CD4-positive, CD25-positive, alpha-beta regulatory T cell (primary cell): ENCODE measurements at regions not wholly inside any gene's neighbourhood (a gene's known extent, or its start where the extent isn't known, plus 50 kb on each side); places are given as distances from the start of the nearest gene placed in this dataset.

ENCODE experiments used
- ATAC-seq, 2 donors: fragments of 150-1000 bp; cut with Tn5 transposase; one replicate each; pipeline ENCODE4 v1.10.0; 2021; ENCODE audit warnings: low read depth in 2 of 2, moderate number of reproducible peaks in 2 of 2, moderate library complexity in 1 of 2
- DNase-seq, 3 donors: peaks; one replicate each; pipeline versions ENCODE4 v3.0.0 to v3.0.0-alpha.2; 2012 to 2022; ENCODE audit warnings: mixed read lengths in 1 of 3
- H3K27ac ChIP-seq: one replicate; pipeline ENCODE4 v1.7.0; 2013; ENCODE audit warnings: mild to moderate bottlenecking, low read length; ENCODE audit not compliant: insufficient read depth, poor library complexity, severe bottlenecking
- H3K27me3 ChIP-seq: one replicate; pipeline ENCODE4 v1.7.0; 2013; ENCODE audit warnings: low read length; ENCODE audit not compliant: control insufficient read depth, insufficient read depth
- H3K36me3 ChIP-seq: one replicate; pipeline ENCODE4 v1.7.0; 2013; ENCODE audit warnings: mild to moderate bottlenecking, low read length, moderate library complexity; ENCODE audit not compliant: control insufficient read depth, insufficient read depth
- H3K4me1 ChIP-seq: 2 replicates; pipeline ENCODE4 v1.7.0; 2013; ENCODE audit warnings: mild to moderate bottlenecking, low read length; ENCODE audit not compliant: insufficient read depth, control insufficient read depth, poor library complexity, severe bottlenecking
- H3K4me3 ChIP-seq: one replicate; pipeline ENCODE4 v1.7.0; 2013; ENCODE audit warnings: low read depth, mild to moderate bottlenecking, low read length, moderate library complexity
- H3K9me3 ChIP-seq, 2 experiments: 1 replicate in 1 of 2; 2 replicates in 1 of 2; pipeline ENCODE4 v1.7.0; 2013; ENCODE audit warnings: low read length in 2 of 2, mild to moderate bottlenecking in 1 of 2, moderate library complexity in 1 of 2; ENCODE audit not compliant: control insufficient read depth in 2 of 2
- H3K27ac Mint-ChIP-seq, 3 donors: one replicate each; pipeline ENCODE4 v1.8.0; 2020 to 2022; ENCODE audit warnings: mild to moderate bottlenecking in 3 of 3, mixed read lengths in 3 of 3, moderate library complexity in 2 of 3
- H3K27me3 Mint-ChIP-seq: one replicate; pipeline ENCODE4 v1.8.0; 2022; ENCODE audit warnings: mild to moderate bottlenecking, mixed read lengths
- H3K36me3 Mint-ChIP-seq: one replicate; pipeline ENCODE4 v1.8.0; 2020; ENCODE audit warnings: mixed read lengths
- H3K4me1 Mint-ChIP-seq, 4 donors: one replicate each; pipeline ENCODE4 v1.8.0; 2020 to 2022; ENCODE audit warnings: mixed read lengths in 4 of 4, mild to moderate bottlenecking in 1 of 4
- H3K4me3 Mint-ChIP-seq, 4 donors: one replicate each; pipeline ENCODE4 v1.8.0; 2020 to 2022; ENCODE audit warnings: mild to moderate bottlenecking in 4 of 4, mixed read lengths in 4 of 4, moderate library complexity in 3 of 4
- H3K9me3 Mint-ChIP-seq, 7 donors: one replicate each; pipeline ENCODE4 v1.8.0; 2020 to 2022; ENCODE audit warnings: mixed read lengths in 7 of 7, mild to moderate bottlenecking in 3 of 7, moderate library complexity in 2 of 7

DNA sequence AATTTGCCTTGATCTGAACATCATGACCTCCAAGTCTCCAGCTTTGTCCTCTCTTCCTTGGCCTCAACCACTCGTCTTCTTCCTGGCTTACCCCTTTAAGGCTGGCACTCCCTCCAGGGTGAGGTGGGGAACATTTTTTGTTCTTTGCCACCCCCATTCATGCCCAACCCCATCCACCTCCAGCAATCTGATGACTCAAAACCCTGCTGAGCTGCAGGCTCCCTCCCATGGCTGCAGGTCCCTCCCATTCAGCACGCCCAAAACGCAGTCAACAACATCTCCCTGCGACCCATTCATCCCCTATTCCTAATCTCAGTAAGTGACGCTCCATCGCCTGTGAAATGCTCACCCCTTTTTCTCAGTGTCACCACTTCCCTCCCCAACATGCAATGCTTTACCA lies 138.8 kb upstream of the PRMT8 start:
- H3K9me3 ChIP-seq = no peaks in the 10 kb centered on the region
- no peak overlapping the region for H3K27ac Mint-ChIP-seq
- H3K27ac ChIP-seq = no peak overlapping the region
- no peaks in the 10 kb centered on the region for H3K27me3 ChIP-seq
- no peaks in the 10 kb centered on the region for H3K4me1 ChIP-seq
- no peak for DNase-seq
- no peak overlapping the region for H3K4me3 ChIP-seq
- H3K36me3 Mint-ChIP-seq = no peaks in the 10 kb centered on the region
- no peaks in the 10 kb centered on the region for H3K4me1 Mint-ChIP-seq
- no peak overlapping the region for H3K4me3 Mint-ChIP-seq
- no peaks in the 10 kb centered on the region for H3K9me3 Mint-ChIP-seq
- H3K27me3 Mint-ChIP-seq = peaks cover 6% of the 10 kb centered on the region
- ATAC-seq = no peak
- no peaks in the 10 kb centered on the region for H3K36me3 ChIP-seq

- Mint-ChIP-seq H3K27ac (no peak overlapping the region), H3K36me3 (no peaks in the 10 kb centered on the region), H3K4me3 (no peak overlapping the region), H3K4me1 (no peaks in the 10 kb centered on the region), H3K27me3 (peaks cover 6% of the 10 kb centered on the region), H3K9me3 (no peaks in the 10 kb centered on the region)
- Histone ChIP-seq H3K4me3 (no peak overlapping the region), H3K4me1 (no peaks in the 10 kb centered on the region), H3K27ac (no peak overlapping the region), H3K9me3 (no peaks in the 10 kb centered on the region), H3K27me3 (no peaks in the 10 kb centered on the region), H3K36me3 (no peaks in the 10 kb centered on the region)
- DNase-seq (no peak), ATAC-seq (no peak)
Observed at GRCh38 chr12:3353621-3354020, 137.4 kb upstream of the PRMT8 start.

DNA sequence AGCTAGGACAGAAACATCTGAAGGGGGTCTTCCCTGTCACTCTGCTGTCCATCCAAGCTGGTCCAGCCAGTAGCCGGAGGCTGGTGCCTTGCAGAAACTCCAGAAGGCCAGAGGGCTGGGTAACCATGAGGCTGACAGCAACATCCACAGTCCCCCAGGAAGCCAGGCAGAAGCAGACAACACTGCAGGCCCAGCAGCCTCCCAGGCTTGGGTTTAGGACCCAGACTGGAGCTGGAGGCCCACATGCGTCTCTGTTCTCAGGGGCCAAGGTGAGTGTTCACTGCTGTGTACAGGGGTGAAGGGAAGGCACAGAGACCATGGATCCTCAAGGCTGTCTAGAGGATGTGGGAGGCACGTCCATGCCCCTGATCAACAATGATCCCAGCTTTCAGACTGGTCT lies 136.4 kb upstream of the PRMT8 start:
- H3K9me3 ChIP-seq = no peaks in the 10 kb centered on the region
- no peak overlapping the region for H3K4me3 ChIP-seq
- Mint-ChIP-seq H3K27ac (no peak overlapping the region), H3K9me3 (no peaks in the 10 kb centered on the region), H3K4me3 (no peak overlapping the region), H3K36me3 (no peaks in the 10 kb centered on the region), H3K27me3 (peaks cover 6% of the 10 kb centered on the region), H3K4me1 (no peaks in the 10 kb centered on the region)
- DNase-seq (no peak), ATAC-seq (no peak)
- no peaks in the 10 kb centered on the region for H3K4me1 ChIP-seq
- no peak overlapping the region for H3K27ac ChIP-seq
- no peaks in the 10 kb centered on the region for H3K36me3 ChIP-seq
- no peaks in the 10 kb centered on the region for H3K27me3 ChIP-seq

DNA sequence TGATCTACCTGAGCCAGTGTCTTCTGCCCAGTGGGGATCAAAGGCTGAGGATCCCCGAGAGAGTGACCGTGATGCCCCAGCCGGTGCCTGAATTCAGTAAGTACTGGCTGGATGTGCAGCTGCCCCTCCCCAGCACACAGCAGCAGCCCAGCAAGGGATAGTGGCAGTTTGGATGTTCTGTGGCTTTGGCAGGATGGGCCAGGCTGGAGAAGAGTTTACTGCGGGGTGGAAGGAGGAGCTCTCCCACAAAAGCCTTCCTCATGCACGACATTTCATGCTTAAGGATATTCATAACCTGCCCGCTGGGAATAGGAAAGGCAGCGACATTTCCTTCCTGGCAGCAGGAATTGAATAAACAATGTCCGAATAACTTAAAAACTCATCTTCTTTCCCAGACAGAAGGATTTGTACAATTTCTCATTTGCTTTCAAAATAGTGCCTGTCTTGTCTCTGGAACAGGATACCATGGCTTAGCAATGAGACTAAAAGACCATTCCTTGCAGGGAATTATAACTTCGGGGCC lies 135.6 kb upstream of the PRMT8 start:
- Mint-ChIP-seq H3K9me3 (no peaks in the 10 kb centered on the region), H3K27me3 (peaks cover 9% of the 10 kb centered on the region), H3K4me1 (no peaks in the 10 kb centered on the region), H3K4me3 (no peak overlapping the region), H3K36me3 (no peaks in the 10 kb centered on the region), H3K27ac (no peak overlapping the region)
- no peak overlapping the region for H3K27ac ChIP-seq
- ATAC-seq (no peak), DNase-seq (no peak)
- no peaks in the 10 kb centered on the region for H3K36me3 ChIP-seq
- H3K27me3 ChIP-seq = no peaks in the 10 kb centered on the region
- H3K4me1 ChIP-seq = no peaks in the 10 kb centered on the region
- H3K9me3 ChIP-seq = no peaks in the 10 kb centered on the region
- H3K4me3 ChIP-seq = no peak overlapping the region

- no peaks in the 10 kb centered on the region for H3K36me3 Mint-ChIP-seq
- no peak for ATAC-seq
- no peaks in the 10 kb centered on the region for H3K4me1 Mint-ChIP-seq
Observed at GRCh38 chr12:3357950-3358525, 133.0 kb upstream of the PRMT8 start.

DNA sequence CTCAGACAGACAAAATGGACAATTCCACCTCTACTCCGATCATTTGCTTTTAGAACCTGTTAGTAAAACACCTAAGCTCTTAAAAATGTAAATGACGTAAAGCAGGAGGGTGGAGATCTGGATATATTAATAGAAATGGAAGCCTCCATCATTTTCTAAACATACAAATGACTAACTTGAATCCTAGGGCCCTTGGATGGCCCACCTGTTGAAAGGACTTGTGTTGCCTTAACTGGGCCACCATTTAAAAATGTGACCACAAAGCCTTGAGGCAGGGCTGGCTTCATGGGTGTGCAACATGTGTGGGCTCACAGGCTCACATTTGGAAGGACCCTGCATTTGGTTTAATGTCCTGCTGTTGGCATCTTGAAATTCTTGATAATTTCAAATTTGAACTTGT lies 131.5 kb upstream of the PRMT8 start:
- Mint-ChIP-seq H3K27ac (no peak overlapping the region), H3K27me3 (peaks cover 37% of the 10 kb centered on the region)

More at GRCh38 chr12:3357950-3358525, 133.0 kb upstream of the PRMT8 start:
- H3K9me3 ChIP-seq = no peaks in the 10 kb centered on the region
- H3K4me3 ChIP-seq = no peak overlapping the region
- H3K27me3 ChIP-seq = no peaks in the 10 kb centered on the region
- H3K27ac Mint-ChIP-seq = no peak overlapping the region
- H3K9me3 Mint-ChIP-seq = peaks cover 0 to 2% (median 0%) of the 10 kb centered on the region in 7 donors
- H3K4me3 Mint-ChIP-seq = no peak overlapping the region
- DNase-seq = no peak
- no peaks in the 10 kb centered on the region for H3K36me3 ChIP-seq
- H3K27ac ChIP-seq = no peak overlapping the region
- H3K4me1 ChIP-seq = no peaks in the 10 kb centered on the region
- H3K27me3 Mint-ChIP-seq = peaks cover 26% of the 10 kb centered on the region

DNA sequence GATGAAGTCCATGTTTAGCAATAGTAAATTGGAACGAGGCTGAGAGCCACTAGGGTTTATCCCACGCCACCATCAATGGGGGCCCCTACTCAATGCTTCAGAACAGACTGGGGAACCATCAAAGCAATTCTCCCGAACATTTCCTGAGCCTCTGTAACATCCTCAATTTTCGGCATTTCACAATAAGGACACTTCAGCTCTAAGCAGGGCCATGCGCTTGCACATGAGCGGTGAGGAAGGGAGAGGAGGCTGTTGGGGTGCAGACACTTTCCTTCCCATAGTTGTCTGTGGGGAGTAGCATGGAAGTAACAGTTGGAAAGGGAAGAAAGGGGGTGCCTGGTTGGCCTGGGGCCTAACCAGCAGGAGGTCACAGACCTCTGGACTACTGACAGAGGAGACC lies 129.9 kb upstream of the PRMT8 start:
- Mint-ChIP-seq H3K27me3 (peaks cover 48% of the 10 kb centered on the region), H3K4me1 (peaks cover 0 to 9% (median 3%) of the 10 kb centered on the region in 4 donors)
- DNase-seq = no peak

More for the DNA sequence above, 131.5 kb upstream of the PRMT8 start:
- no peaks in the 10 kb centered on the region for H3K9me3 ChIP-seq
- no peak overlapping the region for H3K27ac ChIP-seq
- no peaks in the 10 kb centered on the region for H3K36me3 ChIP-seq
- no peak overlapping the region for H3K4me3 Mint-ChIP-seq
- no peaks in the 10 kb centered on the region for H3K27me3 ChIP-seq
- no peaks in the 10 kb centered on the region for H3K4me1 Mint-ChIP-seq
- no peak overlapping the region for H3K4me3 ChIP-seq
- ATAC-seq (no peak), DNase-seq (no peak)
- peaks cover 0 to 2% (median 0%) of the 10 kb centered on the region in 7 donors for H3K9me3 Mint-ChIP-seq
- no peaks in the 10 kb centered on the region for H3K4me1 ChIP-seq
- no peaks in the 10 kb centered on the region for H3K36me3 Mint-ChIP-seq

DNA sequence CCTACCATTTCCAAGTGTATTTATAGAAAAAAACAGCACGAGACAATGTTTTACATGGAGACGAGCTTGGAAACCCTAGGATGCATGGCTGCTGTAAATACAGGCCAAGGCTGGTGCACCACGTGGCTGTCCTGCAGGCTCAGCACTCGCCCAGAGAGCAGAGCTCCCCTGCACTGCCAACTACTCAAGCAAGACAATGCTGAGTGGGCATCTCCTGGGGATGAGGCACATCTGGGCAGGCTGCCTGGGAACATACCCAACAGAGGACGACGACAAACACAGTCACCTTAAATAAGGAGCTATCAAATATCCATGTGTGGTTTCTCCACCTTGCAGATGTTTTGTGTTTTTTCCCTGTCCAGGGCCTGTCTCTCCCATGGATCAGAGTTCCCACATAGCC lies 128.3 kb upstream of the PRMT8 start:
- H3K4me3 ChIP-seq = no peak overlapping the region
- no peak for ATAC-seq
- no peaks in the 10 kb centered on the region for H3K9me3 ChIP-seq
- H3K27me3 Mint-ChIP-seq = peaks cover 43% of the 10 kb centered on the region
- DNase-seq = no peak
- no peak overlapping the region for H3K27ac ChIP-seq
- H3K4me1 Mint-ChIP-seq = peaks cover 0 to 9% (median 3%) of the 10 kb centered on the region in 4 donors
- no peak overlapping the region for H3K27ac Mint-ChIP-seq
- no peaks in the 10 kb centered on the region for H3K36me3 ChIP-seq
- peaks cover 5% of the 10 kb centered on the region for H3K27me3 ChIP-seq
- peaks cover 0 to 4% (median 0%) of the 10 kb centered on the region in 7 donors for H3K9me3 Mint-ChIP-seq
- no peak overlapping the region for H3K4me3 Mint-ChIP-seq
- no peaks in the 10 kb centered on the region for H3K36me3 Mint-ChIP-seq
- no peaks in the 10 kb centered on the region for H3K4me1 ChIP-seq

More for the DNA sequence above, 129.9 kb upstream of the PRMT8 start:
- Mint-ChIP-seq H3K36me3 (no peaks in the 10 kb centered on the region), H3K27ac (no peak overlapping the region), H3K9me3 (peaks cover 0 to 4% (median 0%) of the 10 kb centered on the region in 7 donors), H3K4me3 (no peak overlapping the region)
- Histone ChIP-seq H3K36me3 (no peaks in the 10 kb centered on the region), H3K27ac (no peak overlapping the region), H3K4me3 (no peak overlapping the region), H3K4me1 (no peaks in the 10 kb centered on the region), H3K27me3 (peaks cover 5% of the 10 kb centered on the region), H3K9me3 (no peaks in the 10 kb centered on the region)
- no peak for ATAC-seq
